Neural cell (in vitro differentiated cells): ENCODE measurements at regions not wholly inside any gene's neighbourhood (a gene's known extent, or its start where the extent isn't known, plus 50 kb on each side); places are given as distances from the start of the nearest gene placed in this dataset.

Source experiments
- EP300 ChIP-seq: fragments of 450-650 bp; conservative IDR thresholded peaks from 2 replicates; pipeline ENCODE4 v1.6.1; 2014; ENCODE audit warnings: antibody characterized with exemption, mild to moderate bottlenecking, moderate library complexity; ENCODE audit not compliant: poor library complexity, severe bottlenecking
- EZH2 ChIP-seq: fragments of 200-600, 300-800 bp; shearing (Covaris generic), sonication (generic); IDR thresholded peaks from 2 replicates; pipeline ENCODE4 v1.6.1; 2014; ENCODE audit warnings: antibody characterized with exemption, low read length, borderline replicate concordance, mild to moderate bottlenecking; ENCODE audit not compliant: insufficient read depth, poor library complexity, severe bottlenecking
- MXI1 ChIP-seq: fragments of 450-650 bp; conservative IDR thresholded peaks from 2 replicates; pipeline ENCODE4 v1.6.1; 2014; ENCODE audit warnings: antibody characterized with exemption, mild to moderate bottlenecking; ENCODE audit not compliant: poor library complexity, severe bottlenecking
- POLR2AphosphoS5 ChIP-seq: IDR thresholded peaks from 2 replicates; pipeline ENCODE4 v1.6.1; 2012
- RAD21 ChIP-seq: fragments of 450-650 bp; conservative IDR thresholded peaks from 2 replicates; pipeline ENCODE4 v1.6.1; 2014; ENCODE audit warnings: antibody characterized with exemption, mild to moderate bottlenecking, moderate library complexity
- TAF1 ChIP-seq: IDR thresholded peaks from 2 replicates; pipeline ENCODE4 v1.6.1; 2012; ENCODE audit warnings: low read depth
- TF ChIP-seq, protein P1 (sequence below): fragments of 450-650 bp; IDR thresholded peaks from 2 replicates; pipeline ENCODE4 v1.5.1; 2014; ENCODE audit warnings: antibody characterized with exemption, mild to moderate bottlenecking, moderate library complexity; ENCODE audit not compliant: poor library complexity, severe bottlenecking
- TF ChIP-seq, protein P2 (sequence below): IDR thresholded peaks from 2 replicates; pipeline ENCODE4 v1.6.1; 2012; ENCODE audit warnings: borderline replicate concordance

DNA sequence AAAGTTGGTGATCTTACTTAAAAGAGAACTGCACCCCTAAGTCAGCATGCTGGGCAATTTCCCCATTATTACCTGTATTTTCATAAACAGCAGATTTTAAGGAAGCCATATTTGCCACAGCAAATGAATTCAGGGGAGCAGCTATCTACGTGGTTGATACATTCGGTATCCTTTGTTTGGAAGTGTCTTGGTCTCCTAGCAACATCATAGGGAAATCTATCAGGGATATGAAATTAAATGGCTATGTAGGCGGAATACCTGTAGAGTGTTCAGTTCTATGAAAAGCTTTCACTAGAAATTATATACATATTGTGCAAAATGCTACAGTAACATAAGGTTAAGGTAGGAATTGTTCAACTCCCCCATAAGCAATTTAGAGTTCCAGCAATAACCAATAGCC lies 157.2 kb upstream of the EMCN start:
- TF ChIP-seq EZH2 (no peak), POLR2AphosphoS5 (no peak), RAD21 (no peak), EP300 (no peak), TAF1 (no peak), MXI1 (no peak)
- TF ChIP-seq, protein P1, sequence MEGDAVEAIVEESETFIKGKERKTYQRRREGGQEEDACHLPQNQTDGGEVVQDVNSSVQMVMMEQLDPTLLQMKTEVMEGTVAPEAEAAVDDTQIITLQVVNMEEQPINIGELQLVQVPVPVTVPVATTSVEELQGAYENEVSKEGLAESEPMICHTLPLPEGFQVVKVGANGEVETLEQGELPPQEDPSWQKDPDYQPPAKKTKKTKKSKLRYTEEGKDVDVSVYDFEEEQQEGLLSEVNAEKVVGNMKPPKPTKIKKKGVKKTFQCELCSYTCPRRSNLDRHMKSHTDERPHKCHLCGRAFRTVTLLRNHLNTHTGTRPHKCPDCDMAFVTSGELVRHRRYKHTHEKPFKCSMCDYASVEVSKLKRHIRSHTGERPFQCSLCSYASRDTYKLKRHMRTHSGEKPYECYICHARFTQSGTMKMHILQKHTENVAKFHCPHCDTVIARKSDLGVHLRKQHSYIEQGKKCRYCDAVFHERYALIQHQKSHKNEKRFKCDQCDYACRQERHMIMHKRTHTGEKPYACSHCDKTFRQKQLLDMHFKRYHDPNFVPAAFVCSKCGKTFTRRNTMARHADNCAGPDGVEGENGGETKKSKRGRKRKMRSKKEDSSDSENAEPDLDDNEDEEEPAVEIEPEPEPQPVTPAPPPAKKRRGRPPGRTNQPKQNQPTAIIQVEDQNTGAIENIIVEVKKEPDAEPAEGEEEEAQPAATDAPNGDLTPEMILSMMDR = no peak
- TF ChIP-seq, protein P2, sequence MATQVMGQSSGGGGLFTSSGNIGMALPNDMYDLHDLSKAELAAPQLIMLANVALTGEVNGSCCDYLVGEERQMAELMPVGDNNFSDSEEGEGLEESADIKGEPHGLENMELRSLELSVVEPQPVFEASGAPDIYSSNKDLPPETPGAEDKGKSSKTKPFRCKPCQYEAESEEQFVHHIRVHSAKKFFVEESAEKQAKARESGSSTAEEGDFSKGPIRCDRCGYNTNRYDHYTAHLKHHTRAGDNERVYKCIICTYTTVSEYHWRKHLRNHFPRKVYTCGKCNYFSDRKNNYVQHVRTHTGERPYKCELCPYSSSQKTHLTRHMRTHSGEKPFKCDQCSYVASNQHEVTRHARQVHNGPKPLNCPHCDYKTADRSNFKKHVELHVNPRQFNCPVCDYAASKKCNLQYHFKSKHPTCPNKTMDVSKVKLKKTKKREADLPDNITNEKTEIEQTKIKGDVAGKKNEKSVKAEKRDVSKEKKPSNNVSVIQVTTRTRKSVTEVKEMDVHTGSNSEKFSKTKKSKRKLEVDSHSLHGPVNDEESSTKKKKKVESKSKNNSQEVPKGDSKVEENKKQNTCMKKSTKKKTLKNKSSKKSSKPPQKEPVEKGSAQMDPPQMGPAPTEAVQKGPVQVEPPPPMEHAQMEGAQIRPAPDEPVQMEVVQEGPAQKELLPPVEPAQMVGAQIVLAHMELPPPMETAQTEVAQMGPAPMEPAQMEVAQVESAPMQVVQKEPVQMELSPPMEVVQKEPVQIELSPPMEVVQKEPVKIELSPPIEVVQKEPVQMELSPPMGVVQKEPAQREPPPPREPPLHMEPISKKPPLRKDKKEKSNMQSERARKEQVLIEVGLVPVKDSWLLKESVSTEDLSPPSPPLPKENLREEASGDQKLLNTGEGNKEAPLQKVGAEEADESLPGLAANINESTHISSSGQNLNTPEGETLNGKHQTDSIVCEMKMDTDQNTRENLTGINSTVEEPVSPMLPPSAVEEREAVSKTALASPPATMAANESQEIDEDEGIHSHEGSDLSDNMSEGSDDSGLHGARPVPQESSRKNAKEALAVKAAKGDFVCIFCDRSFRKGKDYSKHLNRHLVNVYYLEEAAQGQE = peak; percentile 12
